C4-2B (cell line): ENCODE measurements at regions not wholly inside any gene's neighbourhood (a gene's known extent, or its start where the extent isn't known, plus 50 kb on each side); places are given as distances from the start of the nearest gene placed in this dataset.

Experiments
- H3K27ac ChIP-seq: fragments of 450-650 bp; 2 replicates; pipeline ENCODE4 v1.5.1; 2017
- ZFX ChIP-seq: fragments of 450-650 bp; IDR thresholded peaks from 2 replicates; pipeline ENCODE4 v1.6.1; 2017
- TF ChIP-seq, protein P1 (sequence below): fragments of 450-650 bp; conservative IDR thresholded peaks from 2 replicates; pipeline ENCODE4 v1.5.1; 2017; ENCODE audit warnings: mild to moderate bottlenecking

DNA sequence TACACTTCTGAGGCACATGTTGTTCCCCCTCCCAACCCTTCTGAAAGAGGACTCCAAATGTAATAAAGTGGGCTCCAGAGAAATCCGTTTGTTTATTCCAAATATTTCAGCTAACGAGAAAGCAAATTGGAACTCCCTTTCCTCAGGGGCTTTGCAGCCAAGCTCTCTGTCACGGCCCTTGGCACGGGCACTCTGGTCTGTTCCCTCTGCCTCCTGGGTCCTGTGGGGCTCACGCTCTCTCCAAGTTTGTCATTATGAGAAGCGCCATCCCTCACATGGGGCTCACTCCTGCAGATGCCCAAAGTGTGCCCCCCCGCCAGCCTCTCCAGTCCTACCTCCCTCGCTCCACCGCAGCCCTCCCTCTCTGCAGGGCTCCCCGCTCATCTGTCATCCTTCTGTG, 125.4 kb upstream of the POU2AF2 start:
- TF ChIP-seq ZFX: no peak
- TF ChIP-seq, protein P1, sequence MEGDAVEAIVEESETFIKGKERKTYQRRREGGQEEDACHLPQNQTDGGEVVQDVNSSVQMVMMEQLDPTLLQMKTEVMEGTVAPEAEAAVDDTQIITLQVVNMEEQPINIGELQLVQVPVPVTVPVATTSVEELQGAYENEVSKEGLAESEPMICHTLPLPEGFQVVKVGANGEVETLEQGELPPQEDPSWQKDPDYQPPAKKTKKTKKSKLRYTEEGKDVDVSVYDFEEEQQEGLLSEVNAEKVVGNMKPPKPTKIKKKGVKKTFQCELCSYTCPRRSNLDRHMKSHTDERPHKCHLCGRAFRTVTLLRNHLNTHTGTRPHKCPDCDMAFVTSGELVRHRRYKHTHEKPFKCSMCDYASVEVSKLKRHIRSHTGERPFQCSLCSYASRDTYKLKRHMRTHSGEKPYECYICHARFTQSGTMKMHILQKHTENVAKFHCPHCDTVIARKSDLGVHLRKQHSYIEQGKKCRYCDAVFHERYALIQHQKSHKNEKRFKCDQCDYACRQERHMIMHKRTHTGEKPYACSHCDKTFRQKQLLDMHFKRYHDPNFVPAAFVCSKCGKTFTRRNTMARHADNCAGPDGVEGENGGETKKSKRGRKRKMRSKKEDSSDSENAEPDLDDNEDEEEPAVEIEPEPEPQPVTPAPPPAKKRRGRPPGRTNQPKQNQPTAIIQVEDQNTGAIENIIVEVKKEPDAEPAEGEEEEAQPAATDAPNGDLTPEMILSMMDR: no peak
- H3K27ac ChIP-seq: no peak overlapping the region

- H3K27ac ChIP-seq: no peak overlapping the region
- no peak for TF ChIP-seq ZFX
- TF ChIP-seq, protein P1: no peak
Measured at GRCh38 chr11:111119751-111120150, 125.8 kb upstream of the POU2AF2 start.

DNA sequence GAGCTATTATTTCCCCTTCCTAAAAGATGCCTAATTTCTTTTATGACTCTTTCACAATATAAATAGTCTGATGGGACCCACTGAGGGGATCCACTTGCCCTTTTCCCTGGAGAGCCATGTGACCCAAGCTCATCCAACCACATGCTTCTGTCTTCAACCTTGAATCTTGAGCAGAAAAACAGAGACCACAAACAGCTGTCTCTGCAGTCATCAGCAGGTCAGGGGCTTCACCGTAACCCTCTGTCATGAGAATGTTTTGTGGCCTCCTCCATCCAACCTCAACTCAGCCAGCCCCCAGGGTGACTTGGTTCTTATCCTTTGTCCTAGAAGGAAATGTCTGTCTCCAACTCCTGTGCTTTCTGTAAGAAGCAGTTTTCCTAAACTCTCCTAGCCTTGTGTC, 129.6 kb upstream of the POU2AF2 start:
- no peak for TF ChIP-seq ZFX
- TF ChIP-seq, protein P1: no peak
- no peak overlapping the region for H3K27ac ChIP-seq

DNA sequence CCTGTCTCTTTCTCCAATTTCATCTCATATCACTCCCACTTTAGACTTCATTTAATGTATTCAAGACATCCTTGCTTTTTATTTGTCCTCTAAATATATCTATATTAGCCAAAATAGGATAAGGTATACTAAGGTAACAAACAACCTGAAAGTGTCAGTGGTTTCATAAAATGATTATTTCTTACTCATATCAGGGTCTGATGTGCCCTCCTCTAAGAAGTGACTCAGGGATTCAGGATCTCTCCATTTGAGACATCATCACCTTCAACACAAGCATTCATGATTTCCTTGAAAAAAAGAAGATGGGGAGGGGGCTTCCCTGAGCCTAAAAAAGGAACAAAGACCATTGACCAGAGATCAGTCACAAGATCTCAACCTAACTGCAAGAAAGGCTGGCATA, 131.4 kb upstream of the POU2AF2 start:
- no peak overlapping the region for H3K27ac ChIP-seq

DNA sequence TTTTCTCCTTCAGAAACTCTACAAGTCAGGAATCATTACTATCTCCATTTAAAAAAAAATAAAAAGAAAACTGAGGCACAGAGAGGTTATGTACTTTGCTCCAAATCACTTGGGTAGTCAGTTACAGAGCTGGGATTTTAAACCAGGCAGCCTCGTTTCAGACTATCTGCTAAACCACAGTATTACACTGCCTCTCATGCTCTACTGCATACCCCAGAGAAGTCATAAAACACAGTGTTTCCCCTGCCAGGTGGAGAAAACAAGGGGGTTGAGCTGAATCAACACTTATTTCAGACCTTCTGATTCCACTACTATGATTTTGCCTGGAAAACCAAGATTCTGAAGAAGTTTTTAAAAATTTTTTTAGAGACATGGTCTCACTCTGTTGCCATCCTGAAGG, 132.9 kb upstream of the POU2AF2 start:
- TF ChIP-seq, protein P1: no peak
- TF ChIP-seq ZFX: no peak
- no peak overlapping the region for H3K27ac ChIP-seq

More for the DNA sequence above, 131.4 kb upstream of the POU2AF2 start:
- TF ChIP-seq, protein P1: no peak
- no peak for TF ChIP-seq ZFX

DNA sequence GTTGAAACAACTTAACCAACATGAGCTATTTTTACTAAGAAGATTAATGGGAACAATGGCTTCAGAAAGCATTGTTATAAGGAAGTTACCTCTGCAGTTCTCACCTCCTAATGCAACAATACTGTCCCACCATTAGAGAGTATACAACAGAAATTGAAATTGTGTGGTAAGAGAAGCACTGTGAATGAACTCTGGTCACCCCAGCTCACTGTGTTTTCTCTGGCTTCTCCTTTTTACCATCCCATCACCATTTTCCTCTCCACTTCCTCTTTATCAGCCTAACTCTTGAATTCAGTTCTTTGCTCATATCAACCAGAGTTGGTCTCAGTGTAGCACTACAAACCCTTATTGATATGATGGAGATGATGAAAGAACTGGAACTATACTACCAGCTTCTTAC, 138.0 kb upstream of the POU2AF2 start:
- TF ChIP-seq, protein P1: no peak
- no peak for TF ChIP-seq ZFX
- H3K27ac ChIP-seq: no peak overlapping the region

GRCh38 chr11:111106641-111107040, 138.9 kb upstream of the POU2AF2 start:
- TF ChIP-seq ZFX: no peak
- TF ChIP-seq, protein P1: no peak
- H3K27ac ChIP-seq: no peak overlapping the region
